ENCODE measurements at regions not wholly inside any gene's neighbourhood (a gene's known extent, or its start where the extent isn't known, plus 50 kb on each side); places are given as distances from the start of the nearest gene placed in this dataset.

DNA sequence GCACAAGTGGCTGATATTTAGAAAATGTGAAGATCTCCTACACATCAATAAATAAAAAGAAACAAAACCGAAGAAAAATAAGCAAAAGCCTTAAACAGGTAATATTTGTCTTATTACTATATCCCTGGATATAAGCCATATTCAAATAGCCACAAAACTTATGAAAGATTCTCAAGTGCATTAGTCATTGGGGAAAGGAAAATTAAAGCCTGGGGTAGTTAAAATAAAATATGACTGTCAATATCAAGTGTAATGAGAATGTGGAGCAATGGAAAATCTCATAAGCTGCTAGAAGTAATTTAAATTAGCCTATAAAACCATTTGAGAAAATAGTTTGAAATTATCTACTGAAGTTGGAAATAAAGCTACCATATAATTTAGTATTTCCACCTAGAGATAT is 399.9 kb downstream of the GASK1B start:
- intact Hi-C loops (cut with micrococcal nuclease): no loop called here
- H3K9me3 Mint-ChIP-seq (ENCODE audit: insufficient read depth): no peaks in the 10 kb centered on the region
- Histone ChIP-seq H3K36me3 (replicated peaks in 1 of 2; ENCODE audit: control extremely low read depth in 1 of 2, control insufficient read depth in 1 of 2, extremely low read depth in 1 of 2, insufficient read depth in 2 of 2, low read length in 1 of 2) (no peaks in the 10 kb centered on the region), H3K9me3 (ENCODE audit: control extremely low read depth in 1 of 3, control insufficient read depth in 2 of 3, insufficient read depth in 1 of 3, low read length in 2 of 3) (no peaks in the 10 kb centered on the region), H3K9ac (ENCODE audit: low read length) (no peak overlapping the region), H3K27ac (ENCODE audit: low read length in 2 of 2) (no peak overlapping the region), H3K4me2 (replicated peaks; ENCODE audit: low read depth, low read length, poor library complexity, severe bottlenecking) (no peak overlapping the region), H3K4me1 (ENCODE audit: control insufficient read depth in 2 of 2, insufficient read depth in 2 of 2, low read length in 2 of 2) (no peaks in the 10 kb centered on the region), H2AFZ (ENCODE audit: insufficient read depth, low read depth, low read length, poor library complexity, severe bottlenecking) (no peak overlapping the region), H4K20me1 (ENCODE audit: control insufficient read depth, insufficient read depth, low read length, poor library complexity, severe bottlenecking) (no peaks in the 10 kb centered on the region), H3K27me3 (replicated peaks in 1 of 4; ENCODE audit: control extremely low read depth in 1 of 4, control insufficient read depth in 3 of 4, insufficient read depth in 4 of 4, low read length in 3 of 4) (no peaks in the 10 kb centered on the region), H3K79me2 (ENCODE audit: control insufficient read depth, insufficient read depth, low read length) (no peaks in the 10 kb centered on the region), H3K4me3 (ENCODE audit: control extremely low read depth in 1 of 5, extremely low read depth in 1 of 5, insufficient read depth in 1 of 5, low read depth in 2 of 5, low read length in 4 of 5) (no peak overlapping the region)
- H3K4me3 Mint-ChIP-seq: no peak overlapping the region
- no peak overlapping the region for H3K27ac Mint-ChIP-seq
- POLR2A ChIA-PET: no interaction called here
- CTCF ChIA-PET: no interaction called here
- TF ChIP-seq, protein P1, sequence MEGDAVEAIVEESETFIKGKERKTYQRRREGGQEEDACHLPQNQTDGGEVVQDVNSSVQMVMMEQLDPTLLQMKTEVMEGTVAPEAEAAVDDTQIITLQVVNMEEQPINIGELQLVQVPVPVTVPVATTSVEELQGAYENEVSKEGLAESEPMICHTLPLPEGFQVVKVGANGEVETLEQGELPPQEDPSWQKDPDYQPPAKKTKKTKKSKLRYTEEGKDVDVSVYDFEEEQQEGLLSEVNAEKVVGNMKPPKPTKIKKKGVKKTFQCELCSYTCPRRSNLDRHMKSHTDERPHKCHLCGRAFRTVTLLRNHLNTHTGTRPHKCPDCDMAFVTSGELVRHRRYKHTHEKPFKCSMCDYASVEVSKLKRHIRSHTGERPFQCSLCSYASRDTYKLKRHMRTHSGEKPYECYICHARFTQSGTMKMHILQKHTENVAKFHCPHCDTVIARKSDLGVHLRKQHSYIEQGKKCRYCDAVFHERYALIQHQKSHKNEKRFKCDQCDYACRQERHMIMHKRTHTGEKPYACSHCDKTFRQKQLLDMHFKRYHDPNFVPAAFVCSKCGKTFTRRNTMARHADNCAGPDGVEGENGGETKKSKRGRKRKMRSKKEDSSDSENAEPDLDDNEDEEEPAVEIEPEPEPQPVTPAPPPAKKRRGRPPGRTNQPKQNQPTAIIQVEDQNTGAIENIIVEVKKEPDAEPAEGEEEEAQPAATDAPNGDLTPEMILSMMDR (IDR thresholded peaks at IDR 0.05): no peak
- TF ChIP-seq EZH2 (IDR thresholded peaks at IDR 0.05; ENCODE audit: borderline replicate concordance, insufficient read depth, low read depth, low read length, poor library complexity, severe bottlenecking): no peak
- DNase-seq (no peak), ATAC-seq (ENCODE audit: low read depth) (no peak)
- WGBS (ENCODE audit: insufficient coverage): no CpG with 5 or more reads among the region's 1 CpG
- no peaks in the 10 kb centered on the region for H3K27me3 Mint-ChIP-seq
- H3K4me1 Mint-ChIP-seq: no peaks in the 10 kb centered on the region

DNA sequence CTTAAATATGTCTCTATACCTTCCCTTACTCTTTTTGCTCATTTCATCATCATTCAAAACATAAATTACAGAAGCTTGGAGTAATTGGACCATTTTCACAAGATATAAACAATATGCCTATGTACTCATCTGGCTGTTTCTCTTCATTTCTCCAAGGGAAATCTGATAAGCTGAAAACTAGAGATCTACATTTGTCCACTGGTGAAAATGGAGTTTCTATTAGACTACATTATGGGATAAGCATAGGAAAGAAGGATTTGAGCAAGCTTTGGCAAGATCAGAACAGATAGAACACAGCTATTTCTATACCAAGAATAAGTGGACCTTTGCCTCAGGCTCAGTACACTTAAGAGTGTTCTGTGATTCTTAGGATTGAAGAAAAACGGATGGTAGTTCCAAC is 404.4 kb downstream of the GASK1B start:
- H3K36me3 ChIP-seq (replicated peaks in 1 of 2; ENCODE audit: control extremely low read depth in 1 of 2, control insufficient read depth in 1 of 2, extremely low read depth in 1 of 2, insufficient read depth in 2 of 2, low read length in 1 of 2): no peaks in the 10 kb centered on the region
- H3K79me2 ChIP-seq (ENCODE audit: control insufficient read depth, insufficient read depth, low read length): no peaks in the 10 kb centered on the region
- TF ChIP-seq, protein P1 (IDR thresholded peaks at IDR 0.05): no peak
- no peak for TF ChIP-seq EZH2 (IDR thresholded peaks at IDR 0.05; ENCODE audit: borderline replicate concordance, insufficient read depth, low read depth, low read length, poor library complexity, severe bottlenecking)
- DNase-seq (no peak), ATAC-seq (ENCODE audit: low read depth) (no peak)
- no CpG with 5 or more reads among the region's 1 CpG for WGBS (ENCODE audit: insufficient coverage)
- no peak overlapping the region for H3K27ac ChIP-seq (ENCODE audit: low read length in 2 of 2)
- H3K27me3 ChIP-seq (replicated peaks in 1 of 4; ENCODE audit: control extremely low read depth in 1 of 4, control insufficient read depth in 3 of 4, insufficient read depth in 4 of 4, low read length in 3 of 4): no peaks in the 10 kb centered on the region
- intact Hi-C loops (cut with micrococcal nuclease): no loop called here
- Mint-ChIP-seq H3K27me3 (no peaks in the 10 kb centered on the region), H3K4me1 (no peaks in the 10 kb centered on the region), H3K9me3 (ENCODE audit: insufficient read depth) (no peaks in the 10 kb centered on the region), H3K4me3 (no peak overlapping the region), H3K27ac (no peak overlapping the region)
- ChIA-PET CTCF (no interaction called here), POLR2A (no interaction called here)
- no peak overlapping the region for H3K9ac ChIP-seq (ENCODE audit: low read length)
- no peaks in the 10 kb centered on the region for H3K9me3 ChIP-seq (ENCODE audit: control extremely low read depth in 1 of 3, control insufficient read depth in 2 of 3, insufficient read depth in 1 of 3, low read length in 2 of 3)
- no peak overlapping the region for H3K4me3 ChIP-seq (ENCODE audit: control extremely low read depth in 1 of 5, extremely low read depth in 1 of 5, insufficient read depth in 1 of 5, low read depth in 2 of 5, low read length in 4 of 5)
- H4K20me1 ChIP-seq (ENCODE audit: control insufficient read depth, insufficient read depth, low read length, poor library complexity, severe bottlenecking): no peaks in the 10 kb centered on the region
- H3K4me1 ChIP-seq (ENCODE audit: control insufficient read depth in 2 of 2, insufficient read depth in 2 of 2, low read length in 2 of 2): no peaks in the 10 kb centered on the region
- H3K4me2 ChIP-seq (replicated peaks; ENCODE audit: low read depth, low read length, poor library complexity, severe bottlenecking): no peak overlapping the region
- no peak overlapping the region for H2AFZ ChIP-seq (ENCODE audit: insufficient read depth, low read depth, low read length, poor library complexity, severe bottlenecking)

Measured in B cell (primary cell).